Hepatic stellate cell (primary cell): ENCODE measurements at regions not wholly inside any gene's neighbourhood (a gene's known extent, or its start where the extent isn't known, plus 50 kb on each side); places are given as distances from the start of the nearest gene placed in this dataset.

Experiments used
- DNase-seq: peaks from one replicate; pipeline ENCODE4 v3.0.0; 2011; ENCODE audit warnings: low spot score

DNA sequence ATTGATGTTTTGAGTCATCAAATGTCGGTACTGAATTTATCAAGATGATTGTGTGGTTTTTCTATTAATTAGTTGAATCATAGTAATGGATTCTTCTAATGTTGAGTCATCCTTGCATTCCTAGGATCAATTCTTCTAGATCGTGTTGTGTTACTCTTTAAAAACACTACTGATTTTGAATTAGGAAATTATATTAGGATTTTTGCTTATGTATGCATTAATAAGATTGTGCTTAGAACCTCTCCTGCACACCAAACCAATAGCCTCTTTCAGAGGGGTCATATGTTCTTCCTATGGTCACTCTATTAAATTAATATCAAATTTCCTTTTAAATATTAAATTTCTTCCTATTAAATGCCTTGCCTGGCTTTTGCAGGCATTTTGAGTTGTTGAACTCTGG, 151.7 kb upstream of the TOPAZ1 start:
- no peak for DNase-seq

DNA sequence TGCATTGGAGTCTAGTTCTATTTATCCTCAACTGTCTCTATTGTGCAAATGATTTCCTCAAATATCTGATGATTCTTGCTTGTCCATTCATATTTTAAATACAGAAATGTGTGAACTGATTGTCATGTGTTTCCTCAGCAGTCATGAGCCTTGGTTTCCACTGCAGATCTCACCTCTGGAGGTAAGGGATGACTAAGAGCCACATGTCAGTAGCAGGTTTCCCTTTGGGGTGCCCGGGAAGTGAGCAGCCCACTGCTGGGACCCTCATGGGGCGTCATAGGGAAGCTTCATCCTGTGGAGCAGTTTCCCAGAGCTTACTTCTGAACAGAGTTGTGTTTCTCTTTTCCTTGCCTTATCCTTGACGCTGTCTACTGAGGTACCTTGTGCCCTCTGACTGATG, 149.2 kb upstream of the TOPAZ1 start:
- DNase-seq, result no peak

DNA sequence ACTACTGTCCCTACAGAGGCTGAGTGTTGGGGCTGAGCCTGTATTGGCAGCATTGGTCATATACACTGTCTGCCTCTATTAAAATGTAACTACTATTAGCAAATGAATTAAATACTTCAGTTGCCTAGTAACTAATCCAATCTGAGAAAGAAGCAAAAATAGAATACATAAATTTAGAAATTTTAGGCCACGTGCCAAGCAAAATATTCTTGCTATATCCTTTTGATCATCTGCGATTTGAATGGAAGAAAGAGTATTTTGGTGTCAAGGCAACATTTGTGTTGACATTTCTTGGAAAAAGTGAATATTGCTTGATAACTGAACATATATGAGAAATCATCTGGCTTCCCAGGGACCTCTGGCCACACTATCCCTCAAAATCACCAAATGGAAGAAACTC, 148.2 kb upstream of the TOPAZ1 start:
- DNase-seq, result no peak

DNA sequence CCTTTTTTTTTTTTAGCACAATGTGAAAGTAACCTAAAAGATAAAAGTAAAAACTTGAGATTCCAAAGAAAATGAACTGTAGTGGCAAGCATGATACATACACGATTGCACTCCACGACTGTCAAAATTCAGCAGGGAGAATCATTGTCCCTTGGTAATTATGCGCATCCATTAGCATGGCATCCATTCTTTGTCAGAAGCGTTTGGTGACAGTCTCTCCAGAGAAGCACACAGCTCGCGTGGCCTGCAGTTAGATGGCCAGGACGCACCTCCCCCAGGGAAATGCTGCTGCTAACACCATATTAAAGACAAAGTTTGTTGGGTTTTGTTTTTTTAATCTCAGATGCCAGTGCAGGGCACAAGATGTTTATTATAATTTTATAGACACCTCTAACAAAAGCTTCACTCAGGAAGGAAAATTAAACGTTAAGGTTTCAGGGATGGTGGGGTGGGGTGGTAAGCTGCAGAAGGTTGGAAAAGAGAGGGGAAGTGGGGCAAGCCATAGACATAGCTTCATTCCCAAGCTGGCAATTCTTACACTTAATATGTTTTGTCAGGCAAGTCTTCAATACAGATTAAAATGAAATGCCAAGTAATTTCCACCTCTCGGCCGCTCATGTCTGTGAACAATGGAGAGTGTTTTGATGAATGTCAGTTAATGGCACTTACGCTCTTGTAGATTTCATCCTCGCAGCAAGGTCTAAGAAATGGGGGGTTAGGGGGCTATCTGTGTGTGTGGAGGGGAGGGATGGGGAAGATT, 142.8 kb upstream of the TOPAZ1 start:
- DNase-seq, result no peak

DNA sequence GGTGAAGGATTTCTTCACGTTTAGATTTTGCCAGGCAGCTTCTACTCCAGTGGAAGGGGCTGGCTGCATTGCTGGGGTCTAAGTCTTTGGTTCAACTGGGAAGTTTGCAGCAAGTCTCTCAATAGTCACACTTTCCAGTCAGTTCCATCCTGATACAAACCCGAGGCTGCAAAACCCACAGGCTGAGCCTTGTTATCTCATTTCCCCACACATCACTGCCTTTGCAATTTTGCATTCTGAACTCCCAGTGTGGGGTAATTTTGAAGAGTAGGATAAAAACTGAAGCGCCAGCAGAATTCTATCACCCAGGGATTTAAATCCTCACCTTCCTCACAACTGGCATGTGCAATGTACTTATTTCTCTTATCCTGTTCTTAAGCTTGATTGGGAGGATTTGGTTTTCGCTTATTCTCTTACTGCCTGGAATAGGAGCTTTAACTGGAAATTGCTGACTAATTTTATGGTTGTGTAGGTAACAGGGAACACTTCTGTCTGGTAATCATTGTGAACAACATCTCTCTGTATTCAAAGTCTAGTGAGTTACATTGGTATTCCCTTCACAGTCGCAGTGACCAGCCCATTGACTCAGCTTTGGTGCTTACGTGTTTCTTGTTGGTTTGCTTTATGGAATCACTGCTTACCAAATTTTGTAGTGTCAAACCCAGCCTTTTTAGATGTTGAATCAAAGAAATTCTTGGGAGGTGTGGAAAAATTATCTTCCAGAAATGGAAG, 142.0 kb upstream of the TOPAZ1 start:
- DNase-seq, result no peak

DNA sequence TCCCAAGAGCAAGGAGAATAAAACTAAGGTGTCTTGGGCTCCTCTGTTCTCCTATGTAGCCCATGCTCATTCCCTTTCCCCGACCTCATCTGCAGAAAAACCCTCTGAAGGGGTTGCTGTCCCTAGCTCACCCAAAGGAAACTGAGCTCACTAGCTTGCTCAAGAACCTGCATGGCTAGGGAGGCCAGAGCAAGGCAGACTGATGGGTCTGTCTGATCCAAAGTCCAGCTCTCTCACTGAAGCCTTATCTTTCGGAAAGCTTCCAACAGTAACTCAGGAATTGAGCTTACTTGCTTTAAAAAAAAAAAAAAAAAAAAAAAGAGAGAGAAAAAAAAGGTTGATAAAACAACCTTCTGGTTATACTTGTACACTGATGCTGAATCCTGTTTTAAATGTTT, 141.4 kb upstream of the TOPAZ1 start:
- no peak for DNase-seq

DNA sequence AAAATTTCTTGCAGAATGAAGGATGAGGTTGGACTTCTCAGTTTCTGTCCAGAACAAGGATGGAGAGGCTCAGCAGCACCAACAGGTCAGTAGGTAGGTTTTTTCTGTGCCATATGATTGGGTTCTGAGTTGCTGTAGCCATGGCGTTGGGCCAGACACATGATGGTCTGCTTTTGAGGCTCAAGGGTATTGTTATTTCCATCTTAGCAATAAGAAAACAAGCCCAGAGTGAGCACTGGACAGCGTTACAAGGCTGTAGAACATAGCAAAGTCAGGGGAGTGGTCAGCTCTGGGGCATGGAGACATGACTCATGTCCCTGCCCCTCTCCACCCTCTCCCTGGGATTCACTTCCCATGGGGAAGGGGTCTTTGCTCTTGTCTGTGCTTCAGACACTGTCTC, 137.6 kb upstream of the TOPAZ1 start:
- DNase-seq, result no peak

DNA sequence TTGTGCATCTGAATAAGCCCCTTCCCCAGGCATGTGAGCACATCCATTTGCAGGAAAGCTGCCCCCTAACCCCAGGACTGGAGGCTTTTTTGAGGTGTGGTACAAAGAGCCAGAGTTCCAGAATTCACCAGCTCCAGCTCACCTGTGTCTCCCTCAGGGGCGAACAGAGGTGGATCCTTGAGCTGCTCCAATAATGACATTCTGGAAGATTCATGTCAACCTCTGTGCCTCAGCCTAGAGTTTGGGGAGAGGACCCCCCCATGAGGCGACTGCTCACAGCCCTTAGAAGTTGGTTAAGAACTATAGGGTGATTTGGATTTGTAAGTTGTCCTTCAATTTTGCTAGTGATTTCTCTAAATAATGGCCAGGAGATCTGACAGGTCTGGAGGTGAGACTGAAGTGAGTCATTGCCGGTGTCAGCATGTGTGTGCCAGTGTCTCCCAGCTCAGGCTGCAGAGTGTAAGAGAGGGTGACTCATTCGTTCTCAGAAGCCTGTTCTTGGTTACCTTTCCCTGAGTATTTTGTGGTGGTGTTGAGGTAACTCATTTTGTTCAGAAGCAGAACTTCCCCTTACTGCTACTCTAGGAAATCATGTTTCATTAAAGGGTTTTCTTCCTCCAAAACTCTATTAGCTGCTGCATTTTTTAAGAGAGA, 136.9 kb upstream of the TOPAZ1 start:
- peak; percentile 38 for DNase-seq

DNA sequence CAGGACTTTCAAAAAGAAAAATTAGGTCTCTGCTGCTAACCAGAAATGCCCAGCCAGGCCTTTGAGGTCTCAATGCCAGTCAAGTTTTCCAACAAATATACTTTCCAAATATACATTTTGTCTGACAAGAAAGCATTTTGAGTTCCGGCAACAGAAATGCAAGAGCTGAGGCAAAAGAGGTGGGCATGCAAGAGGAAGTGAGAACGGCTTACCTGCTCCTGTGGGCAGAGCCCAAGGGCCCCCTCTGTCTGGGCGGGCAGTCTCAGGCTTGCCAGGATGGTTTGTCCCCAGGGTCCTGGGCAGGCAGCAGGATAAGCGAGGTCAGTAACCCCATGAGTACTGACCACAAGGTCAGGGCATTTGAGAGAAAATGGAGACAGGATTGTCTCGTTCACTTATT, 136.1 kb upstream of the TOPAZ1 start:
- DNase-seq, result no peak

DNA sequence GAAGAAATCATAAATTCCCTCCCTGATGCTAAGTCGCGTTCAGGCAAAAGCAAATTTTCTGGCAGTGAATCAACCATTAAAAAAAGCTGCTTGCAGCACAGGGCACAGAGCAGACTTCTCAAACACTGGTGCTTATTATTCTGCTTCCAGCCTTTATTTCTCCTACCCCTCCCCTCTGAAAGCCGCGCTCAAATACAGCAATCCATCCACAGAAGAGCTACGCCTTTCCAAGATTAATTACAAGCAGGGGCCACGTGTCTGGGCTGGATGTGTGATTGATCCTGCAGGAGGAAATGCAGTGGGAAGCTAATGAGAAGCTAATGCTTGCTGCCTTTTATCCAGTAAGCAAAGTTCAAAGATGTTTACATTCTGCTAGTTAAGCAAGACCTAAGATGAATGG, 134.9 kb upstream of the TOPAZ1 start:
- DNase-seq, result no peak

DNA sequence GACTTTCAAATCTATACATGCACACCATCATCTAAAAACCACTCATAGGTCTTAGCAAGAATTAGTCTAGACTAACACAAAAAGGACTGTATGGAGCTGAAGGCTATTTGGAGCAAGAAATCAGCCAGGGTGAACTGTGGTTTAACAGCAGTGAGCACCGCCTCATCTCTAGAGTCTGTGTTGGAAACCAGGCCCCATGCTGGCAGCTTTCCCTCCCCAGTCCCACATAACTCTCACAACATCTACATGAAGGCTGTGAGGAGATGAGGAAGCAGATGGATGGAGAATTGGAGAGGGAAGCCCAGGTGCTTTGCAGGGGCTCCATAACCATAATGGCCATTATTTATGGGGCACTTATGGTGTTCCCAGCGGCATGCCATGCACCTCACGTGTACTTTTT, 133.2 kb upstream of the TOPAZ1 start:
- DNase-seq, result no peak

DNA sequence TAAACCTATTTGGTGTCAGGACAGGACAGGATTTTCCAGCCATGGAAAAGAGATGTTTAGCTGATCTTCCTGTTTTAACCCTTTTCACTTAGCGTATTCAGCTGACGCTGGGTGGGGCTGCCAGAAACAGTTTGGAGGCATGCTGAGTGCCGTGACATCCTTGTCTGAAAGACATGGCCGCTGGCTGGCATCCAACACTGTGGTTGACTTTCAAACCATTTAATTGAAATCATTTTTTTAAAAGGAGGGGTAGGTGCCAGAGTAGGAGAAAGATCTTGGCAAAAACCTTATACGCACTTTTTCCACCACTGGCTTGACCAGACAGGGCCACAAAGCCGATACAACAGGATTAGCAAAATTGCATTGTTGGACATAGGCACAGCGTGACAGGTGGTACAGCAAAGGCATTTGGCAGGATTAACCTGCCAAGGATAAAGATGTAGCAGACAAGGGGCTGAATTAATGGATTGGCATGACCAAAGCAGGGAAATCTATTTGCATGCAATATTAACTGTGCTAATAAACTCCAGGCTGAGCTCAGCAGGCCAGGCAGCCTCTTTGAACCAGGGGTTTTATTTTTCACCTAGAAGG, 131.8 kb upstream of the TOPAZ1 start:
- no peak for DNase-seq

DNA sequence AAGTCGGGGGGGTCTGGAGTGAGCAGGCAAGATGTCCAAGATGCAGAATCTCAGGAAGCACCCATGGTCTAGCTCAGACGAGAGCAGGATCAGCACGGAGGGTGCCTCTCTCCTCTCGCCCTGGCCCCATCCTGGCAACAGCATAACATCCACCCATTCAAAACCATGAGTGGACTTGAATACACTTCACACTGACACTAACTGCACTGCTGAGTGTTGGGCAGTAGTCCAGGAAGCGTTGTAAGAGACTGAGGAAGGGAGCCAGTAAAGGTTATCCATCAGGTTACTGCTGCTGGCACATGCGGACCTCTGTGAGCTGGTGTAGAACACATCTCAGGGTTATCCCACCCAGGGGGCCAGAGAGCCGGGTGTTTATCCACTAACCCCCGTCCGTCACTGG, 131.0 kb upstream of the TOPAZ1 start:
- DNase-seq, result no peak

DNA sequence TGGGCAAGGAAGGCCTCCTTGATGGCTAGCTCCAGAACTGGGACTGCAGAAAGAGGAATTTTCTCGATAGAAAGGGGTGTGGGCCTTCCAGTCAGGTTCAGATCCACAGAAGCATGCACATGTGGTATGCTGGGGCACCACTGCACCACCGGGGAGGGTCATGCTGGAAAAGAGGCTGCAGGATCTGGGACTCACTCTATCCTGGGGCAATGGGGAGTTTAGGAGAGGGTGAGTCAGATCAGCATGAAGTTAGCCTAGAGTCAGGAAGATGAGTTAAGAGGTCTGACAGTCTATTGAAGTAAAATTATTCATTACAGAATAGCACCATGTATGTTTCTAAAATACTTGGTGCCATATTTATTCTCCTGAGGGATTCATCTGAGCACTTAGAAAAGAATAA, 130.2 kb upstream of the TOPAZ1 start:
- no peak for DNase-seq

DNA sequence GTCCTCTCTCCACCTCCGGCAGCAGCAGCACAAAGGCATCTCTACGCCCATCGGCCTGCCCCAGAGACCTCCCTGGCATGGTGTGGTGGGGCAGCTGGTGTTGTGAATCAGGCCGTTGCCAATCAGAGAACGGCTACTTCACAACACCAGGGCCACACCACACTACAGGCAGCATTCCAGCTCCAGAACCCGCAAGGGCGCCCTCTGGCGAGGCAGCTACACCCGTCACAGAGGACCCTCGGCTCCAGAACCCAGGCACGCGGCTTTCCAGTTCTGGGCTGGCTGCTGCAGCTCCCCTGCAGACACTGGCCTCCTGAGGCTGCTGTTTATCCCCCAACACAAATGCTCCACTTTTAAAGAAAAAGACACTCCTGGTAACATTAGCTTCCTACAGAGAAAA, 127.5 kb upstream of the TOPAZ1 start:
- peak; percentile 56 for DNase-seq

DNA sequence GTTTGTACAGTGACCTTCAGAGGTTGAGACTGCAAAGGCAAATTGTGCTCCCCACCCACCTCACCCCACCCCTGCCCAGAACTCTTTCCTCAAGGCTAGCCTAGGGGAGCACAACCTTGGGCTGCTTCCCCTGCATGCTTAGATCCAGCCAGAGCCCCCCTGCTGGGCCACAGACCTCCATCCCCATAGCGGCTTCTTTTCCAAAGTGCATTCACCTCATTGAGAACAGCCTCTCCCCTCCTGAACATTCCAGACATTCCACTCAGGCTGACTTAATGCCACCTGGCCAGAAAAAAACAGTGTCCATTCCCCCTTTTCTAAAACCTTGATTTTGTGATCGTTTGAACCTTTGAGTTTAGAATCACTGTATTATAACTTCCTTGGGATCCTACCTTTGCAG, 124.4 kb upstream of the TOPAZ1 start:
- DNase-seq, result no peak

DNA sequence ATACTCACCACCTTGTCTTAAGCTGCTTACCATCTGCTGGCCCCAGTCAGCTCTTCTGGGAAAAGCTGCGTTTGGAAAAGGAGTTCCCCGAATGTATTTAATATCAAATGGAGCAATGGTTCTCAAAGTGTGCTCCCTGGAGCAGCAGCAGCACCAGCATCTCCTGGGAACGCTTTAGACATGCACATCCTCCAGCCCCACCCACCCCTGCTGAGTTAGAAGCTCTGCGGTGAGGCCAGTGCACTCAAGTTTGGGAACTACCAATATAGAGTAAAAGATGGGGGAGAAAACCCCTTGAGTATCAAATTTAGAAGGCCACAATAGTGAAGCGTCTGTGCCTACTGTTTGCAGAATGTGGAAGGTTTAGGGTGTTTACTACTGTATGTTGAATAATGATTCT, 124.0 kb upstream of the TOPAZ1 start:
- no peak for DNase-seq

DNA sequence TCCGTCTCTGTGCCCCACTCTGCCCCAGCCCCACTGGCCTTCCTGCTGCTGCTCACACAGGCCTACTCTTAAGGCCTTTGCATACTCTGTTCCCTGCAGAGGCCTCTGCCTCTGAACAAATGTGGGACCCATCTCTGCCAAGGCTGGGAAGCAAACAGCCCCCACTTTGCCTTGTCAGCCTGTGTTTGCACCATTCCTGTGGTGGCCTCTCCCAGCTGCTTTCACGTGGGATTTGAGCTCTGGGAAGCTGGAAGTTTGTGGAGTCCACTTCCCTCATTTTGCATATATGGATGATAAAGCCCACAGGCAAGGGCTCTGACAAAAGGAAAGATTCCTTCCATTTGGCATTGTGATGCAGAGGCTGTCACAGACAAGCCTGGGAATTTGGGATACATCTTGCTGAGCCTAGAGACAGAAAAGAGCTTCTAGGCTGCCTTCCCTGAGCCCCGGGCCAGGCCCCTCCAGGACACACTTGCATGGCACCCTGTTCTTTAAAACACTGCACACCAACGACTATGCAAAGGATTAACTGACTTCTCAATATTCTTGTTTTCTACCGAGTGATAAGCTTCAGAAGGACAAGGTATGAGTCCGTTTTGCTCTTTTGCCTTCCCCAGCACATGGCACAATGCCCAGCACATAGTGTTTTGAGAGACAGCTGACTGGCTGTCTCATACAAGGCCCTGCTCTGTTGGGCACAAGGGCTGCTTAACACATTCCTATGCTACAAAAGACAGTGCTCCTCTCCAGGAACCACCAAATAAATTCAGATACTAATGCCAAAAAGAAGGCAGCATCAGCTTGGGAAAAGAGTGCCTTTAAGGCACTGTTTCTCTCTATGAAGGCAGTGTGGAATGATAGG, 120.7 kb upstream of the TOPAZ1 start:
- DNase-seq, result no peak

DNA sequence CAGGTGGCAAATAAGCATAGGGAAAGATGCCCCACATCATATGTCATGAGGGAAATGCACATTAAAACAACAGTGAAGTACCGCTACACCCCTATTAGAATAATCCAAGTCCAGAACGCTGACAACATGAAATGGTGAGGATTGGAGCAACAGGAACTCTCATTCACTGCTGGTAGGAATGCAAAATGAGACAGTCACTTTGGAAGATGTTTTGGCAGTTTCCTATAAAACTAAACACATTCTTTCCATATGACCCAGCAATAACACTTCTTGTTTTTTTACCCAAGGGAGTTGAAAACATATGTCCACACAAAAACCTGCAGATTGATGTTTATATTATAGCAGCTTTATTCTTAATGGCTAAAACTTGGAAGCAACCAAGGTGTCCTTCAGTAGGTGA, 116.4 kb upstream of the TOPAZ1 start:
- DNase-seq, result no peak

DNA sequence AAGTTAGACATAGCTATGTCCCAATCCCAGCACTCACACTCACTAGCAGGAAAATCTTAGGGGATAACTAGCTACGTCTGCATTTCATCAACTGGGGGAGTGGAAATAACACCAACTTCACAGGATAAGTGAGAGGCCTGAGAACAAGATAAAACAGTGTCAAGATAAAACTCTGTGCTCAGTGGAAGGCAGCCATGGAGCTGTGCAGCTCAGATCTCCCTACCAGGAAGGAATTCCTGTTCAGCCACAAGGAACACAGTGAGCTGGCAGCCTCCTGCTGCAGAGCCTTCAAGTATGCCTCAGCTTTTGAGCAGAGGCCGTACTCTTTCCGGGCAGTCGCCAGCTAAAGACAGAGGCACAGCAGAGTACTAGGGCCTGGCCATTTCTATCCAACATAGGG, 115.8 kb upstream of the TOPAZ1 start:
- peak; percentile 22 for DNase-seq

DNA sequence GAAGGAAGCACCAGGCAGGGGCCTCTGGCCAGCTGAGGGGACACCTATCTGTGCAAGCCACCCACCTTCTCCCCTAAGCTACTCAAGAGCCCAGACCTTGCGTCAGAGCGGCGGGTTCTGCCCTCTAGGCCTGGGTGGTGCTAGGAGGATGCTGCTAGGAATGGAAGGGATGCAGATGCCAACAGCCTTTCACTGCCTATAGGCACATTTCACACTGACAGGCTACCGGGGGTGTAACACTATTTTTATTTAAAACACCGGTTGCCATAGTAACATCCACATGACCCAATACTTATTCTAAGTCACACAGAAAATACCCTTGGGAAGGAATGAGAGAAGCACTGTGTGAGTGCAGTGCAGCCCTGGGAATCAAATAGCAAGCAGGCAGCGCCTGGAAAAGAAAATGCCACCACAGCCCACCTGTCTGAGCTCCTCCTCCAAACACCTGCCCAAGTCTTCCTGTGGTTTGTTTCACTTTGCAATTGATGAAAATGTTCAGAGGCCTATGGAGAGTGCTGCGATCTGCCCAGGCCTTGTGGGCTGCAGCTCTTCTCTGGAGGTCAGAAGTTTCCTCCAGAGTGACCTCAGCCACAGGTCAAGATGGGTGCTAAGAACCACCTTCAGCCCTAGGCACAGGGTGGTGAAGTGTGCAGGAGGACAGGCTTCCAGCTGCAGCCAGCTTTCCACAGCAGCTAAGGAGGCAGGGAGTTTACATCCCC, 113.5 kb upstream of the TOPAZ1 start:
- DNase-seq, result no peak
